GM12878 (cell line): ENCODE measurements at regions not wholly inside any gene's neighbourhood (a gene's known extent, or its start where the extent isn't known, plus 50 kb on each side); places are given as distances from the start of the nearest gene placed in this dataset.

Source experiments
- ATAC-seq: fragments of 200-7000 bp; cut with Tn5 transposase; 3 replicates; pipeline ENCODE4 v1.9.1; 2020; ENCODE audit warnings: mild to moderate bottlenecking, moderate library complexity
- BruUV-seq: library from RNA; stranded (reverse); fragments of 400-500 nt; replicated peaks from 2 replicates; lab custom pipeline; 2021; lab: Mats Ljungman, UMichigan
- CTCF ChIA-PET: fragments of 300-600 bp; sonication (Branson Sonifier 250); formaldehyde crosslinking; extraction: SDS; loops from one replicate; lab custom pipeline; 2021; ENCODE audit warnings: inconsistent platforms; lab: Yijun Ruan, JAX
- POLR2A ChIA-PET: fragments of 350-600 bp; formaldehyde crosslinking; extraction: SDS; loops from one replicate; lab custom pipeline; 2021; ENCODE audit warnings: inconsistent platforms; lab: Charles Lee
- RAD21 ChIA-PET: fragments of 300-600 bp; sonication (Branson Sonifier 250); formaldehyde crosslinking; loops from one replicate; lab custom pipeline; 2023; ENCODE audit warnings: antibody characterized with exemption; ENCODE audit not compliant: unreplicated experiment; lab: Charles Lee
- SMC1A ChIA-PET: fragments of 300-600 bp; sonication (Branson Sonifier 250); formaldehyde crosslinking; loops from one replicate; lab custom pipeline; 2023; ENCODE audit not compliant: unreplicated experiment, uncharacterized antibody; lab: Charles Lee
- DNase-seq: peaks from one replicate; pipeline ENCODE4 v3.0.0-alpha.2; 2011; ENCODE audit warnings: low read depth, low spot score
- FAIRE-seq: peaks from 3 replicates; lab custom pipeline; 2011; peaks lifted over from hg19 to GRCh38; lab: Jason Lieb, UNC
- H2AFZ ChIP-seq: 2 replicates; pipeline ENCODE4 v1.6.0; 2011; ENCODE audit warnings: low read depth, low read length, control low read depth; ENCODE audit not compliant: control insufficient read depth
- H3K27ac ChIP-seq: 2 replicates; pipeline ENCODE4 v1.5.1; 2011; ENCODE audit warnings: control low read depth; ENCODE audit not compliant: control insufficient read depth, insufficient read depth
- H3K27me3 ChIP-seq, 2 experiments: replicated peaks in 1 of 2; 2 replicates each; pipeline versions ENCODE4 v1.6.0 to v1.6.1; 2011; ENCODE audit warnings: low read length in 1 of 2; ENCODE audit not compliant: control insufficient read depth in 2 of 2, insufficient read depth in 2 of 2
- H3K36me3 ChIP-seq, 2 experiments: 2 replicates each; pipeline ENCODE4 v1.5.1; 2011; ENCODE audit warnings: low read length in 1 of 2; ENCODE audit not compliant: control insufficient read depth in 2 of 2, insufficient read depth in 2 of 2
- H3K4me1 ChIP-seq: 2 replicates; pipeline ENCODE4 v1.6.1; 2011; ENCODE audit warnings: mild to moderate bottlenecking, low read length, moderate library complexity, mixed read lengths; ENCODE audit not compliant: control insufficient read depth, insufficient read depth
- H3K4me2 ChIP-seq: 2 replicates; pipeline ENCODE4 v1.6.0; 2011; ENCODE audit warnings: control low read depth; ENCODE audit not compliant: control insufficient read depth, insufficient read depth
- H3K4me3 ChIP-seq: fragments of 200-600 bp; sonication (generic); 2 replicates; pipeline ENCODE4 v1.5.1; 2016
- H3K79me2 ChIP-seq: 2 replicates; pipeline ENCODE4 v1.6.0; 2011; ENCODE audit warnings: low read length; ENCODE audit not compliant: control insufficient read depth, insufficient read depth
- H3K9ac ChIP-seq: 2 replicates; pipeline ENCODE4 v1.8.0; 2011; ENCODE audit warnings: low read length, control low read depth, mixed read lengths; ENCODE audit not compliant: control insufficient read depth, insufficient read depth
- H3K9me3 ChIP-seq: replicated peaks from 3 replicates; pipeline ENCODE4 v1.5.1; 2011; ENCODE audit warnings: mild to moderate bottlenecking, low read length; ENCODE audit not compliant: control insufficient read depth, insufficient read depth
- H4K20me1 ChIP-seq: 2 replicates; pipeline ENCODE4 v1.6.0; 2011; ENCODE audit not compliant: control insufficient read depth, insufficient read depth
- BRCA1 ChIP-seq: IDR thresholded peaks from 2 replicates; pipeline ENCODE4 v1.6.1; 2011; ENCODE audit warnings: low read depth, low read length, improper control_type of control experiment
- FOS ChIP-seq: IDR thresholded peaks from 3 replicates; pipeline ENCODE4 v1.6.1; 2011; ENCODE audit warnings: borderline replicate concordance; ENCODE audit not compliant: insufficient read length; ENCODE audit errors: extremely low read depth
- HCFC1 ChIP-seq: fragments of 150-350 bp; IDR thresholded peaks from 2 replicates; pipeline ENCODE4 v1.6.1; 2014; ENCODE audit warnings: low read length
- IKZF1 ChIP-seq: fragments of 450-650 bp; conservative IDR thresholded peaks from 2 replicates; pipeline ENCODE4 v1.6.1; 2017; ENCODE audit warnings: antibody characterized with exemption, mild to moderate bottlenecking
- IRF4 ChIP-seq: IDR thresholded peaks from 2 replicates; pipeline ENCODE4 v1.6.1; 2011; ENCODE audit warnings: low read depth, low read length
- MEF2B ChIP-seq: fragments of 450-650 bp; IDR thresholded peaks from 2 replicates; pipeline ENCODE4 v1.6.1; 2018; ENCODE audit warnings: mild to moderate bottlenecking, moderate library complexity; ENCODE audit not compliant: partially characterized antibody, poor library complexity, severe bottlenecking
- SIN3A ChIP-seq: IDR thresholded peaks from 2 replicates; pipeline ENCODE4 v1.6.1; 2012; ENCODE audit warnings: low read depth, low read length, improper control_type of control experiment
- SMC3 ChIP-seq: IDR thresholded peaks from 2 replicates; pipeline ENCODE4 v1.6.1; 2011; ENCODE audit warnings: low read length, improper control_type of control experiment, borderline replicate concordance
- TARDBP ChIP-seq: IDR thresholded peaks from 2 replicates; pipeline ENCODE4 v1.6.1; 2016; ENCODE audit warnings: borderline replicate concordance
- TCF7 ChIP-seq: IDR thresholded peaks from 2 replicates; pipeline ENCODE4 v1.6.1; 2014; ENCODE audit warnings: antibody characterized with exemption, borderline replicate concordance
- ZNF207 ChIP-seq: fragments of 450-650 bp; IDR thresholded peaks from 2 replicates; pipeline ENCODE4 v1.6.1; 2014; ENCODE audit warnings: antibody characterized with exemption, mild to moderate bottlenecking, borderline replicate concordance
- ZNF274 ChIP-seq: IDR thresholded peaks from one replicate; pipeline ENCODE4 v1.8.0; 2011; ENCODE audit not compliant: insufficient read length, insufficient read depth
- ZNF384 ChIP-seq: IDR thresholded peaks from 2 replicates; pipeline ENCODE4 v1.6.1; 2012; ENCODE audit warnings: low read depth, mild to moderate bottlenecking, low read length, improper control_type of control experiment, borderline replicate concordance
- WGBS: methylation state at CpG from one replicate; pipeline ENCODE4 v1.1.6; 2016; ENCODE audit warnings: low lambda C conversion rate; ENCODE audit not compliant: insufficient replicate concordance, insufficient coverage; ENCODE audit errors: missing lambda C conversion rate; 5-methylcytosine and 5-hydroxymethylcytosine counted together
- in situ Hi-C: fragments of 300-500 bp; cut with MboI; formaldehyde crosslinking; loops from 9 replicates; pipeline ENCODE4 v1.14.3; 2018; ENCODE audit warnings: mixed read lengths
- intact Hi-C: fragments of 100-400 bp; cut with micrococcal nuclease; formaldehyde crosslinking; loops from one replicate; pipeline ENCODE4 v1.14.2; 2022; ENCODE audit not compliant: unreplicated experiment
- TF ChIP-seq, protein P1 (sequence below): IDR thresholded peaks from 2 replicates; pipeline ENCODE4 v1.6.1; 2012; ENCODE audit warnings: low read length, inconsistent platforms
- TF ChIP-seq, protein P2 (sequence below): fragments of 450-650 bp; IDR thresholded peaks from 2 replicates; pipeline ENCODE4 v1.6.1; 2018; ENCODE audit warnings: mild to moderate bottlenecking, low read depth, moderate library complexity; ENCODE audit not compliant: partially characterized antibody
- TF ChIP-seq, protein P3 (sequence below): fragments of 150-350 bp; IDR thresholded peaks from 2 replicates; pipeline ENCODE4 v1.6.1; 2016; ENCODE audit warnings: low read depth, low read length
- TF ChIP-seq, protein P4 (sequence below): fragments of 450-650 bp; IDR thresholded peaks from 2 replicates; pipeline ENCODE4 v1.6.1; 2017; ENCODE audit warnings: borderline replicate concordance

DNA sequence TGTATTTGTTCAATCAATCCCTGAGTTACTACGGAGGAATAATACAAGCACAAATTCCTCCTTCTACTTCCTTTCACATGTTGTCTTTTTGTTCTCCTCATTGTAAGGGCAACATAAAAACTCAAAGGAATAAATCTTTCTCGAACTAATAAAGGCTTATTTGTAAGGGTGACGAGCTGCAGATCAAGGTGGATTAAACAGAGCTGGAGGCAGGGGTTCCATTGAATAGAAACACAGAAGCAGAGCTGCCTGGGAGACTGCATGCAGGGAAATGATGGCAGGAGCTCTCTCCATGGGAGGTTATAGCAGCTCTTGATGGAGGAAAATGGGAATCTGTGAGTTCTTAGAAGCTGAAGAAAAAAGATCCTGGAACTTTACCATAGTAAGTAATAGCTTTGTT, 160.2 kb downstream of the CYYR1 start:
- 15% methylated on average over 3 of the region's 3 CpGs for WGBS
- no TSS peak for BruUV-seq
- ChIA-PET POLR2A (no interaction called here), SMC1A (no interaction called here), RAD21 (no interaction called here), CTCF (no interaction called here)
- Histone ChIP-seq H3K4me1 (no peaks in the 10 kb centered on the region), H3K9ac (no peak overlapping the region), H3K36me3 (no peaks in the 10 kb centered on the region), H4K20me1 (no peaks in the 10 kb centered on the region), H3K4me2 (no peak overlapping the region), H3K79me2 (no peaks in the 10 kb centered on the region), H2AFZ (no peak overlapping the region), H3K27ac (no peak overlapping the region), H3K9me3 (no peaks in the 10 kb centered on the region), H3K27me3 (no peaks in the 10 kb centered on the region), H3K4me3 (no peak overlapping the region)
- DNase-seq = no peak
- ATAC-seq = no peak
- FAIRE-seq = no peak
- intact Hi-C loops = no loop called here
- in situ Hi-C loops = no loop called here
- TF ChIP-seq HCFC1 (no peak), ZNF207 (no peak), IRF4 (no peak), IKZF1 (no peak), TARDBP (no peak), SIN3A (no peak), MEF2B (no peak), ZNF274 (no peak), FOS (no peak), BRCA1 (no peak), SMC3 (no peak), TCF7 (no peak), ZNF384 (no peak)
- TF ChIP-seq, protein P1, sequence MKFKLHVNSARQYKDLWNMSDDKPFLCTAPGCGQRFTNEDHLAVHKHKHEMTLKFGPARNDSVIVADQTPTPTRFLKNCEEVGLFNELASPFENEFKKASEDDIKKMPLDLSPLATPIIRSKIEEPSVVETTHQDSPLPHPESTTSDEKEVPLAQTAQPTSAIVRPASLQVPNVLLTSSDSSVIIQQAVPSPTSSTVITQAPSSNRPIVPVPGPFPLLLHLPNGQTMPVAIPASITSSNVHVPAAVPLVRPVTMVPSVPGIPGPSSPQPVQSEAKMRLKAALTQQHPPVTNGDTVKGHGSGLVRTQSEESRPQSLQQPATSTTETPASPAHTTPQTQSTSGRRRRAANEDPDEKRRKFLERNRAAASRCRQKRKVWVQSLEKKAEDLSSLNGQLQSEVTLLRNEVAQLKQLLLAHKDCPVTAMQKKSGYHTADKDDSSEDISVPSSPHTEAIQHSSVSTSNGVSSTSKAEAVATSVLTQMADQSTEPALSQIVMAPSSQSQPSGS = no peak
- TF ChIP-seq, protein P2, sequence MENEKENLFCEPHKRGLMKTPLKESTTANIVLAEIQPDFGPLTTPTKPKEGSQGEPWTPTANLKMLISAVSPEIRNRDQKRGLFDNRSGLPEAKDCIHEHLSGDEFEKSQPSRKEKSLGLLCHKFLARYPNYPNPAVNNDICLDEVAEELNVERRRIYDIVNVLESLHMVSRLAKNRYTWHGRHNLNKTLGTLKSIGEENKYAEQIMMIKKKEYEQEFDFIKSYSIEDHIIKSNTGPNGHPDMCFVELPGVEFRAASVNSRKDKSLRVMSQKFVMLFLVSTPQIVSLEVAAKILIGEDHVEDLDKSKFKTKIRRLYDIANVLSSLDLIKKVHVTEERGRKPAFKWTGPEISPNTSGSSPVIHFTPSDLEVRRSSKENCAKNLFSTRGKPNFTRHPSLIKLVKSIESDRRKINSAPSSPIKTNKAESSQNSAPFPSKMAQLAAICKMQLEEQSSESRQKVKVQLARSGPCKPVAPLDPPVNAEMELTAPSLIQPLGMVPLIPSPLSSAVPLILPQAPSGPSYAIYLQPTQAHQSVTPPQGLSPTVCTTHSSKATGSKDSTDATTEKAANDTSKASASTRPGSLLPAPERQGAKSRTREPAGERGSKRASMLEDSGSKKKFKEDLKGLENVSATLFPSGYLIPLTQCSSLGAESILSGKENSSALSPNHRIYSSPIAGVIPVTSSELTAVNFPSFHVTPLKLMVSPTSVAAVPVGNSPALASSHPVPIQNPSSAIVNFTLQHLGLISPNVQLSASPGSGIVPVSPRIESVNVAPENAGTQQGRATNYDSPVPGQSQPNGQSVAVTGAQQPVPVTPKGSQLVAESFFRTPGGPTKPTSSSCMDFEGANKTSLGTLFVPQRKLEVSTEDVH = no peak
- TF ChIP-seq, protein P3, sequence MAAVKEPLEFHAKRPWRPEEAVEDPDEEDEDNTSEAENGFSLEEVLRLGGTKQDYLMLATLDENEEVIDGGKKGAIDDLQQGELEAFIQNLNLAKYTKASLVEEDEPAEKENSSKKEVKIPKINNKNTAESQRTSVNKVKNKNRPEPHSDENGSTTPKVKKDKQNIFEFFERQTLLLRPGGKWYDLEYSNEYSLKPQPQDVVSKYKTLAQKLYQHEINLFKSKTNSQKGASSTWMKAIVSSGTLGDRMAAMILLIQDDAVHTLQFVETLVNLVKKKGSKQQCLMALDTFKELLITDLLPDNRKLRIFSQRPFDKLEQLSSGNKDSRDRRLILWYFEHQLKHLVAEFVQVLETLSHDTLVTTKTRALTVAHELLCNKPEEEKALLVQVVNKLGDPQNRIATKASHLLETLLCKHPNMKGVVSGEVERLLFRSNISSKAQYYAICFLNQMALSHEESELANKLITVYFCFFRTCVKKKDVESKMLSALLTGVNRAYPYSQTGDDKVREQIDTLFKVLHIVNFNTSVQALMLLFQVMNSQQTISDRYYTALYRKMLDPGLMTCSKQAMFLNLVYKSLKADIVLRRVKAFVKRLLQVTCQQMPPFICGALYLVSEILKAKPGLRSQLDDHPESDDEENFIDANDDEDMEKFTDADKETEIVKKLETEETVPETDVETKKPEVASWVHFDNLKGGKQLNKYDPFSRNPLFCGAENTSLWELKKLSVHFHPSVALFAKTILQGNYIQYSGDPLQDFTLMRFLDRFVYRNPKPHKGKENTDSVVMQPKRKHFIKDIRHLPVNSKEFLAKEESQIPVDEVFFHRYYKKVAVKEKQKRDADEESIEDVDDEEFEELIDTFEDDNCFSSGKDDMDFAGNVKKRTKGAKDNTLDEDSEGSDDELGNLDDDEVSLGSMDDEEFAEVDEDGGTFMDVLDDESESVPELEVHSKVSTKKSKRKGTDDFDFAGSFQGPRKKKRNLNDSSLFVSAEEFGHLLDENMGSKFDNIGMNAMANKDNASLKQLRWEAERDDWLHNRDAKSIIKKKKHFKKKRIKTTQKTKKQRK = no peak
- TF ChIP-seq, protein P4, sequence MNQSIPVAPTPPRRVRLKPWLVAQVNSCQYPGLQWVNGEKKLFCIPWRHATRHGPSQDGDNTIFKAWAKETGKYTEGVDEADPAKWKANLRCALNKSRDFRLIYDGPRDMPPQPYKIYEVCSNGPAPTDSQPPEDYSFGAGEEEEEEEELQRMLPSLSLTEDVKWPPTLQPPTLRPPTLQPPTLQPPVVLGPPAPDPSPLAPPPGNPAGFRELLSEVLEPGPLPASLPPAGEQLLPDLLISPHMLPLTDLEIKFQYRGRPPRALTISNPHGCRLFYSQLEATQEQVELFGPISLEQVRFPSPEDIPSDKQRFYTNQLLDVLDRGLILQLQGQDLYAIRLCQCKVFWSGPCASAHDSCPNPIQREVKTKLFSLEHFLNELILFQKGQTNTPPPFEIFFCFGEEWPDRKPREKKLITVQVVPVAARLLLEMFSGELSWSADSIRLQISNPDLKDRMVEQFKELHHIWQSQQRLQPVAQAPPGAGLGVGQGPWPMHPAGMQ = no peak
